Trophoblast cell (in vitro differentiated cells and primary cell): ENCODE measurements at regions not wholly inside any gene's neighbourhood (a gene's known extent, or its start where the extent isn't known, plus 50 kb on each side); places are given as distances from the start of the nearest gene placed in this dataset.
A peak's percentile ranks its signal among the peaks of the same experiment; 100 is the strongest.

ENCODE experiments used
- DNase-seq, 2 donors: peaks; one replicate each; pipeline ENCODE4 v3.0.0-alpha.2; 2016
- H2AFZ ChIP-seq: 2 replicates; pipeline ENCODE4 v1.6.1; 2013; ENCODE audit warnings: low read length, moderate library complexity, mild to moderate bottlenecking; ENCODE audit not compliant: insufficient read depth, poor library complexity
- H2AK5ac ChIP-seq: 2 replicates; pipeline ENCODE4 v1.6.1; 2013; ENCODE audit warnings: mild to moderate bottlenecking, low read length
- H2BK120ac ChIP-seq: 2 replicates; pipeline ENCODE4 v1.6.1; 2013; ENCODE audit warnings: low read length, mild to moderate bottlenecking, moderate library complexity; ENCODE audit not compliant: insufficient read depth, poor library complexity
- H2BK12ac ChIP-seq: 2 replicates; pipeline ENCODE4 v1.6.1; 2013; ENCODE audit warnings: mild to moderate bottlenecking, low read length, moderate library complexity
- H2BK5ac ChIP-seq: 2 replicates; pipeline ENCODE4 v1.6.1; 2013; ENCODE audit warnings: low read length, low read depth, moderate library complexity, mild to moderate bottlenecking; ENCODE audit not compliant: poor library complexity
- H3K14ac ChIP-seq: 2 replicates; pipeline ENCODE4 v1.6.1; 2013; ENCODE audit warnings: mild to moderate bottlenecking, low read length
- H3K18ac ChIP-seq: 2 replicates; pipeline ENCODE4 v1.6.1; 2013; ENCODE audit warnings: mild to moderate bottlenecking, low read length
- H3K23ac ChIP-seq: 2 replicates; pipeline ENCODE4 v1.6.1; 2013; ENCODE audit warnings: low read length
- H3K27ac ChIP-seq: 2 replicates; pipeline ENCODE4 v1.5.1; 2013; ENCODE audit warnings: low read depth, mild to moderate bottlenecking, inconsistent platforms, low read length, moderate library complexity
- H3K27me3 ChIP-seq: 2 replicates; pipeline ENCODE4 v1.6.1; 2013; ENCODE audit warnings: inconsistent platforms, mild to moderate bottlenecking, low read length, moderate library complexity; ENCODE audit not compliant: insufficient read depth
- H3K36me3 ChIP-seq, 2 experiments: 1 replicate in 1 of 2; 2 replicates in 1 of 2; pipeline ENCODE4 v1.6.1; 2013; ENCODE audit warnings: low read length in 2 of 2, mild to moderate bottlenecking in 2 of 2, moderate library complexity in 1 of 2; ENCODE audit not compliant: insufficient read depth in 2 of 2, control insufficient read depth in 1 of 2
- H3K4ac ChIP-seq: 2 replicates; pipeline ENCODE4 v1.6.1; 2013; ENCODE audit warnings: low read depth, mild to moderate bottlenecking, low read length, moderate library complexity
- H3K4me1 ChIP-seq, 2 experiments: 1 replicate in 1 of 2; 2 replicates in 1 of 2; pipeline ENCODE4 v1.6.1; 2013; ENCODE audit warnings: low read length in 2 of 2, mild to moderate bottlenecking in 2 of 2, moderate library complexity in 1 of 2; ENCODE audit not compliant: insufficient read depth in 2 of 2, control insufficient read depth in 1 of 2
- H3K4me2 ChIP-seq: 2 replicates; pipeline ENCODE4 v1.6.1; 2013; ENCODE audit warnings: inconsistent platforms, mild to moderate bottlenecking, low read length, moderate library complexity
- H3K4me3 ChIP-seq: 2 replicates; pipeline ENCODE4 v1.5.1; 2013; ENCODE audit warnings: mild to moderate bottlenecking, low read depth, low read length, inconsistent platforms
- H3K79me1 ChIP-seq: one replicate; pipeline ENCODE4 v1.6.1; 2013; ENCODE audit warnings: low read length
- H3K79me2 ChIP-seq: 2 replicates; pipeline ENCODE4 v1.6.1; 2013; ENCODE audit warnings: low read length, mild to moderate bottlenecking; ENCODE audit not compliant: control insufficient read depth, insufficient read depth, poor library complexity
- H3K9ac ChIP-seq: 2 replicates; pipeline ENCODE4 v1.6.1; 2013; ENCODE audit warnings: mild to moderate bottlenecking, low read length
- H3K9me3 ChIP-seq: 2 replicates; pipeline ENCODE4 v1.6.1; 2013; ENCODE audit warnings: low read depth, mild to moderate bottlenecking, control low read depth, inconsistent platforms, low read length; ENCODE audit not compliant: insufficient read depth
- H4K12ac ChIP-seq: 2 replicates; pipeline ENCODE4 v1.6.1; 2013; ENCODE audit warnings: low read depth, mild to moderate bottlenecking, low read length, moderate library complexity
- H4K8ac ChIP-seq: 2 replicates; pipeline ENCODE4 v1.6.1; 2013; ENCODE audit warnings: low read depth, mild to moderate bottlenecking, low read length, moderate library complexity
- H4K91ac ChIP-seq: one replicate; pipeline ENCODE4 v1.6.1; 2013; ENCODE audit warnings: low read depth, mild to moderate bottlenecking, low read length, moderate library complexity
- WGBS: extraction: QIAGEN DNeasy Blood & Tissue Kit; methylation state at CpG from one replicate; pipeline ENCODE4 v1.1.7; 2013; ENCODE audit warnings: missing lambda C conversion rate; ENCODE audit not compliant: insufficient read length, insufficient coverage; ENCODE audit errors: extremely low coverage; 5-methylcytosine and 5-hydroxymethylcytosine counted together

DNA sequence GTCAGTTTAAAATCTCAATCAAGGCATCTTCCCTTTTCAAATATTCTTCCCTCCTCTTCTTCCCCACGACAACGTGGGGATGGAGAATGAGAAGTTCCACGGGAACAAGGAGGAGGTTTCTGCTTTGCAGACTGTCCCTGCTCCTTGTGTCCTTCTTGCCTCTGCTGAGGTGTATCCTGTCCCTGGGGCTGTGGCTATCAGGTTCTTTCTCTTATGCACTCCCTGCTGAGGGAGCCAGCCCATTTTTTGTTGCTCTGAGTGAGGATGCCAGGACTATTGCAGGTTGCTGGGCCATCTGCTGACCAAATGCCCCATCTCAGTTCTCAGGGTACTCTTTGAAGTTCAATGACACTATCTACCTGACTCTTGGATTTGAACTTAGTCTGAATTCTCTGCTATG, 533.6 kb downstream of the RNF144B start:
- Histone ChIP-seq H4K8ac (no peak overlapping the region), H2AFZ (no peak overlapping the region), H3K79me2 (no peaks in the 10 kb centered on the region), H3K36me3 (no peaks in the 10 kb centered on the region), H3K14ac (no peak overlapping the region), H3K4me1 (no peaks in the 10 kb centered on the region), H3K4ac (no peak overlapping the region), H3K4me2 (no peak overlapping the region), H2AK5ac (no peak overlapping the region), H3K4me3 (no peak overlapping the region), H3K27me3 (no peaks in the 10 kb centered on the region), H3K27ac (no peak overlapping the region), H3K9me3 (no peaks in the 10 kb centered on the region), H3K79me1 (no peaks in the 10 kb centered on the region), H3K23ac (no peak overlapping the region), H4K91ac (no peak overlapping the region), H3K9ac (no peak overlapping the region), H2BK12ac (no peak overlapping the region), H2BK5ac (no peak overlapping the region), H3K18ac (no peak overlapping the region), H2BK120ac (no peak overlapping the region), H4K12ac (no peak overlapping the region)
- no CpG with 5 or more reads among the region's 3 CpGs for WGBS
- no peak for DNase-seq

DNA sequence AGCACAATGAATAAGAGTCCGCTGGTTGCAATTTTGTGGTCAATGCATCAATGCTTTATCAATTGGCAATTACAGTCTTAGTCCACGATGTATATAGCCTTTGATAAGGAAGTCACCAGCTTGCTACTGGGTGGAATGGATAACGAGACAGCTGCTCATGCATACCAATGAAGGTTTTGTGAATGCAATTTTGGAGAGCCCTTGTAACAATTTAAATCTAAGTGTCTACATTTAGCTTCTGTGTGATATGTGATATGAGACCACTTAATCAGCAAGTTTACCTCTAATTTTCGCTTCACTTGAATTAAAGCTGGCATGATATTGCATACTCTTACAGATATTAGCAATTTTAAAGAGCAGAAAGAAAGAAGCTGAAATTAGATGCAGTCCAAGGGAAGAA, 543.9 kb downstream of the RNF144B start:
- no peak overlapping the region for H3K4me2 ChIP-seq
- H3K79me1 ChIP-seq = no peaks in the 10 kb centered on the region
- no peak overlapping the region for H3K14ac ChIP-seq
- H3K79me2 ChIP-seq = no peaks in the 10 kb centered on the region
- H4K91ac ChIP-seq = no peak overlapping the region
- H3K4ac ChIP-seq = no peak overlapping the region
- no peaks in the 10 kb centered on the region for H3K9me3 ChIP-seq
- H3K4me3 ChIP-seq = no peak overlapping the region
- no peaks in the 10 kb centered on the region for H3K36me3 ChIP-seq
- no peak for DNase-seq
- no peaks in the 10 kb centered on the region for H3K27me3 ChIP-seq
- no peak overlapping the region for H3K23ac ChIP-seq
- H3K9ac ChIP-seq = peak overlapping the region; percentile 2
- H3K18ac ChIP-seq = no peak overlapping the region
- no peak overlapping the region for H2AFZ ChIP-seq
- H3K4me1 ChIP-seq = no peaks in the 10 kb centered on the region
- no peak overlapping the region for H4K8ac ChIP-seq
- WGBS = no CpG with 5 or more reads among the region's 4 CpGs
- no peak overlapping the region for H2BK12ac ChIP-seq
- H3K27ac ChIP-seq = no peak overlapping the region
- H2BK120ac ChIP-seq = no peak overlapping the region
- no peak overlapping the region for H2BK5ac ChIP-seq
- no peak overlapping the region for H4K12ac ChIP-seq
- H2AK5ac ChIP-seq = no peak overlapping the region

DNA sequence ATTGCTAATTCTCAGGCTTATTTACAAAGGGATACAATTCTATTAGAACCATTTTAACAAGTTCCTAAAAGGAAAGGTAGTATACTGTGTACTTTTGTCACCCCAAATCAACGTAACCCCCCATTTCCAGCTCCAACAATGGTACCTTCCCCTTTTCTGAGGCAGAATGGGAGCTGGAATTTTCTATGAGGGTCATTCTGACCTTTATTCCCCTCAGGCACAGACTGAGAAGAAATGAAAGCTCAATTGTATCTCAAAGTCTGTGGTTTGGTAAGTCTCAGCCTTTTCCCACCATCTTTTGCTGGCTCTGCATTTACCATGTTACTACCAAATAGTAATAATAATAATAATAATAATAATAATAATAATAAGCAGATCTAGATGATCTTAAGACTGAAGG, 571.0 kb downstream of the RNF144B start:
- Histone ChIP-seq H2AFZ (no peak overlapping the region), H3K23ac (no peak overlapping the region), H2AK5ac (no peak overlapping the region), H3K18ac (no peak overlapping the region), H3K4me2 (no peak overlapping the region), H3K9ac (no peak overlapping the region), H3K27ac (no peak overlapping the region), H4K91ac (no peak overlapping the region), H3K4ac (no peak overlapping the region), H2BK120ac (no peak overlapping the region), H4K8ac (no peak overlapping the region), H2BK5ac (no peak overlapping the region), H3K36me3 (no peaks in the 10 kb centered on the region), H3K4me1 (no peaks in the 10 kb centered on the region), H3K79me2 (no peaks in the 10 kb centered on the region), H3K4me3 (no peak overlapping the region), H3K9me3 (no peaks in the 10 kb centered on the region), H3K14ac (no peak overlapping the region), H2BK12ac (no peak overlapping the region), H4K12ac (no peak overlapping the region), H3K27me3 (no peaks in the 10 kb centered on the region), H3K79me1 (no peaks in the 10 kb centered on the region)
- no peak for DNase-seq
- WGBS = no CpG with 5 or more reads among the region's 1 CpG

DNA sequence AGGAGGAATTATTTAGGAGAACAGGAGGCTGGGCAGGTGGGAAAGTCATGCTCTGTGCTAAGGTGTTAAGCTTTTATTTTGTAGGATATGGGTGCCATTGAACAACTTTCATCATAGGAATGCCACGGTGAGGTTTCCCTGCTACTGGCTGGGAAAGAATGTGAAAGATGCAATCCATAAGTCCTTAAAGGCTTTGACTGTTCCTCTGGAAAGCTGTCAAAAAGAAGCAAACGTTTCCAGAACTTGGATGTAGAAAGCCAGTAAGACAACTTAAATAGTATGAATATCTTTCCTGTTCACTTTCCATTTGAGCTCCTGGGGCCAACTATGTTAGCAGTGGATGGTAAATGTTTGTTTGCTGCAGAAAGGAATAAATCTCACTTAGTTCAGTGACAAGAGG, 574.4 kb downstream of the RNF144B start:
- Histone ChIP-seq H3K18ac (no peak overlapping the region), H2AK5ac (no peak overlapping the region), H3K27ac (no peak overlapping the region), H3K27me3 (no peaks in the 10 kb centered on the region), H2BK5ac (no peak overlapping the region), H4K8ac (no peak overlapping the region), H3K36me3 (no peaks in the 10 kb centered on the region), H3K23ac (no peak overlapping the region), H3K4me3 (no peak overlapping the region), H3K14ac (no peak overlapping the region), H3K9me3 (no peaks in the 10 kb centered on the region), H3K4me2 (no peak overlapping the region), H4K12ac (no peak overlapping the region), H3K4ac (no peak overlapping the region), H3K79me1 (no peaks in the 10 kb centered on the region), H3K9ac (no peak overlapping the region), H2BK12ac (no peak overlapping the region), H3K4me1 (no peaks in the 10 kb centered on the region), H4K91ac (no peak overlapping the region), H2AFZ (no peak overlapping the region), H3K79me2 (no peaks in the 10 kb centered on the region), H2BK120ac (no peak overlapping the region)
- peak; percentile 16 to 50 for DNase-seq
- no CpG with 5 or more reads among the region's 2 CpGs for WGBS
